Neural progenitor cell (in vitro differentiated cells): ENCODE measurements at regions not wholly inside any gene's neighbourhood (a gene's known extent, or its start where the extent isn't known, plus 50 kb on each side); places are given as distances from the start of the nearest gene placed in this dataset.
"Not testable (repeated sequence)": the region's sequence is repeated elsewhere in the genome, so short reads cannot be mapped to it uniquely, and the experiment has no call there.

Source experiments
- DNase-seq: peaks from one replicate; pipeline ENCODE4 v3.0.0-alpha.2; 2016; ENCODE audit warnings: low spot score
- H2AFZ ChIP-seq: fragments of 200-600 bp; sonication (generic); replicated peaks from 2 replicates; pipeline ENCODE4 v1.6.1; 2016; ENCODE audit warnings: antibody characterized with exemption
- H3F3A ChIP-seq: fragments of 200-600 bp; sonication (generic); 2 replicates; pipeline ENCODE4 v1.6.1; 2016; ENCODE audit warnings: antibody characterized with exemption, low read depth
- H3K27ac ChIP-seq: fragments of 200-600 bp; sonication (generic); 2 replicates; pipeline ENCODE4 v1.5.1; 2016; ENCODE audit warnings: mild to moderate bottlenecking
- H3K27me3 ChIP-seq: fragments of 200-600 bp; sonication (generic); 2 replicates; pipeline ENCODE4 v1.6.1; 2016; ENCODE audit warnings: mild to moderate bottlenecking, moderate library complexity
- H3K36me3 ChIP-seq: fragments of 200-600 bp; sonication (generic); 2 replicates; pipeline ENCODE4 v1.5.1; 2016
- H3K4me1 ChIP-seq: fragments of 200-600 bp; sonication (generic); 2 replicates; pipeline ENCODE4 v1.6.1; 2016; ENCODE audit warnings: mixed run types
- H3K4me2 ChIP-seq: fragments of 200-600 bp; sonication (generic); 2 replicates; pipeline ENCODE4 v1.6.1; 2016
- H3K4me3 ChIP-seq: fragments of 200-600 bp; sonication (generic); 2 replicates; pipeline ENCODE4 v1.5.1; 2016
- H3K79me2 ChIP-seq: fragments of 200-600 bp; sonication (generic); 2 replicates; pipeline ENCODE4 v1.6.1; 2016; ENCODE audit warnings: low read depth
- H3K9ac ChIP-seq: fragments of 200-600 bp; sonication (generic); 2 replicates; pipeline ENCODE4 v1.6.1; 2016
- H3K9me3 ChIP-seq: fragments of 200-600 bp; sonication (generic); 2 replicates; pipeline ENCODE4 v1.5.1; 2016; ENCODE audit warnings: low read depth
- H4K20me1 ChIP-seq: fragments of 200-600 bp; sonication (generic); 2 replicates; pipeline ENCODE4 v1.6.1; 2016; ENCODE audit warnings: low read depth
- H3K27ac Mint-ChIP-seq: 3 replicates; pipeline ENCODE4 v1.8.0; 2021; ENCODE audit warnings: mixed read lengths
- H3K27me3 Mint-ChIP-seq: 2 replicates; pipeline ENCODE4 v1.8.0; 2022; ENCODE audit warnings: low read depth, mild to moderate bottlenecking, inconsistent platforms, moderate library complexity, mixed read lengths; ENCODE audit not compliant: insufficient read depth
- H3K36me3 Mint-ChIP-seq: 3 replicates; pipeline ENCODE4 v1.8.0; 2021; ENCODE audit warnings: mixed read lengths
- H3K4me1 Mint-ChIP-seq: 3 replicates; pipeline ENCODE4 v1.8.0; 2021; ENCODE audit warnings: mixed read lengths
- H3K4me3 Mint-ChIP-seq: 3 replicates; pipeline ENCODE4 v1.8.0; 2021; ENCODE audit warnings: mild to moderate bottlenecking, moderate library complexity, mixed read lengths
- H3K9me3 Mint-ChIP-seq: 3 replicates; pipeline ENCODE4 v1.8.0; 2020; ENCODE audit warnings: mixed read lengths
- CTCF ChIP-seq: fragments of 200-600 bp; sonication (generic); IDR thresholded peaks from 2 replicates; pipeline ENCODE4 v1.5.1; 2017; ENCODE audit warnings: antibody characterized with exemption, mild to moderate bottlenecking
- EZH2 ChIP-seq: fragments of 200-600 bp; sonication (generic); IDR thresholded peaks from 2 replicates; pipeline ENCODE4 v1.6.1; 2017; ENCODE audit warnings: antibody characterized with exemption, mild to moderate bottlenecking, moderate library complexity
- EZH2phosphoT487 ChIP-seq: fragments of 200-600 bp; sonication (generic); IDR thresholded peaks from 2 replicates; pipeline ENCODE4 v1.6.1; 2017; ENCODE audit warnings: antibody characterized with exemption

DNA sequence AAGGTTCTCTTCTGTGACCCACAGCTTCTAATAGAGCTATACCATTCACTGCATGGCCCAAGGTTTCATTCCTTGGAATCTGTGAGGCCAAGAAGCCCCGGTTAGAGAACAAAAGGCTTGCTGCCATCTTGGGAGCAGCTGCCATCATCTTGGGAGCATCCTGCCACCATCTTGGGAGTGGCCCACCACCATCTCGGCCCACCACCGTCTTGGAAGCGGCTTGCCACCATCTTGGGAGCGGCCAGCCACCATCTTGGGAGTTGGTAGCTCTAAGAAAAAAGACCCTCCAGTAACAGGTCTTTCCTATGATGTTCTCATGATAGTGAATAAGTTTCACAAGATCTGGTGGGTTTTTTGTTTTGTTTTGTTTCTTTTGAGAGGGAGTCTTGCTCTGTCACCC lies 703.9 kb upstream of the ANO3 start:
- H4K20me1 ChIP-seq: no peaks in the 10 kb centered on the region
- Mint-ChIP-seq H3K27ac (no peak overlapping the region), H3K9me3 (no peaks in the 10 kb centered on the region), H3K36me3 (no peaks in the 10 kb centered on the region), H3K4me1 (no peaks in the 10 kb centered on the region), H3K4me3 (no peak overlapping the region), H3K27me3 (no peaks in the 10 kb centered on the region)
- H3K36me3 ChIP-seq: no peaks in the 10 kb centered on the region
- no peaks in the 10 kb centered on the region for H3K9me3 ChIP-seq
- TF ChIP-seq EZH2 (no peak), CTCF (no peak), EZH2phosphoT487 (no peak)
- H3K79me2 ChIP-seq: no peaks in the 10 kb centered on the region
- no peak overlapping the region for H2AFZ ChIP-seq
- H3K27me3 ChIP-seq: no peaks in the 10 kb centered on the region
- DNase-seq: no peak
- H3K4me1 ChIP-seq: no peaks in the 10 kb centered on the region
- no peak overlapping the region for H3K4me3 ChIP-seq
- no peak overlapping the region for H3K9ac ChIP-seq
- no peaks in the 10 kb centered on the region for H3F3A ChIP-seq
- no peak overlapping the region for H3K4me2 ChIP-seq
- no peak overlapping the region for H3K27ac ChIP-seq

DNA sequence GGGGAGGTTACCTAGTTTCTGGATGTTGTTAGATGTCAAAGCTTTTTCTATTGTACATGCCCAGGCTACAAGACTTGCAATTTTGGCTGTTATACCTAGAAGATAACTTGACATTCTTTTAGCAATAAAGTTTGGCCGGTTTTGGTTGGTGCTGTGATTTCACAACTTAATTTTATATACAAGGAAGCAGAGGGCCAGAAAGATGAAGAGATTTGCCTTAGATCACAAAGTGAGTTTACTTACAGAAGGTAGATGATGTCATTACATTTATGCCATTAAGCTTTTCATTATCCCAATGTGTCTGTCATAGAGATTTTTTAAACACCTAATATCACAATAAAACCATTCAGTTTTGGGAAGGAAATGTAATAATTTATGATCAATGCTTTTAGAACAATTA lies 698.7 kb upstream of the ANO3 start:
- Histone ChIP-seq H3F3A (no peaks in the 10 kb centered on the region), H3K36me3 (no peaks in the 10 kb centered on the region), H4K20me1 (no peaks in the 10 kb centered on the region), H3K79me2 (no peaks in the 10 kb centered on the region), H3K27ac (no peak overlapping the region), H3K4me3 (no peak overlapping the region), H3K4me1 (no peaks in the 10 kb centered on the region), H3K9me3 (no peaks in the 10 kb centered on the region), H3K4me2 (no peak overlapping the region), H2AFZ (no peak overlapping the region), H3K9ac (no peak overlapping the region), H3K27me3 (no peaks in the 10 kb centered on the region)
- Mint-ChIP-seq H3K27ac (no peak overlapping the region), H3K27me3 (no peaks in the 10 kb centered on the region), H3K4me1 (no peaks in the 10 kb centered on the region), H3K9me3 (no peaks in the 10 kb centered on the region), H3K36me3 (no peaks in the 10 kb centered on the region), H3K4me3 (no peak overlapping the region)
- no peak for TF ChIP-seq EZH2
- TF ChIP-seq EZH2phosphoT487: no peak
- no peak for TF ChIP-seq CTCF
- no peak for DNase-seq

- H3K4me2 ChIP-seq, H3K9ac ChIP-seq, H4K20me1 ChIP-seq, H3K27me3 Mint-ChIP-seq, H3K9me3 ChIP-seq, H3K36me3 Mint-ChIP-seq, H3K79me2 ChIP-seq, H3K36me3 ChIP-seq, H3K4me1 ChIP-seq, H3K27ac Mint-ChIP-seq, H3K4me3 Mint-ChIP-seq, DNase-seq, H3K9me3 Mint-ChIP-seq, H3K27ac ChIP-seq, H3K4me3 ChIP-seq, H3K4me1 Mint-ChIP-seq, H2AFZ ChIP-seq, H3K27me3 ChIP-seq: not testable (repeated sequence)
- H3F3A ChIP-seq: peaks cover 19% of the 10 kb centered on the region
Observed at GRCh38 chr11:25649220-25649619, 682.7 kb upstream of the ANO3 start.

DNA sequence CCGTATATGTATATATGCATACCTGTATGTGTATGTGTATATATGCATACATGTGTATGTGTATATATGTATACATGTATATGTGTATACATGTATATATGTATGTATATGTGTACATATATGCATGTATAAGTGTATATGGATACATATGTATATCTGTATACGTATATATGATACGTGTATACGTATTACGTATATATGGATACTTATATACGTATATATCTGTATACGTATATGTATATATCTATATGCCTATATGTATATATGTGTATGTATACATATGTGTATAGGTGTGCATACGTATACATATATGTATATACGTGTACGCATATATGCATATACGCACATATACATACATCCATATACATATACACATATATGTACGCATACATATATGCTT lies 681.6 kb upstream of the ANO3 start:
- no peaks in the 10 kb centered on the region for H3K27me3 ChIP-seq
- H3K36me3 ChIP-seq: no peaks in the 10 kb centered on the region
- H3F3A ChIP-seq: peaks cover 19% of the 10 kb centered on the region
- Mint-ChIP-seq H3K36me3 (no peaks in the 10 kb centered on the region), H3K27me3 (peaks cover 2% of the 10 kb centered on the region), H3K9me3 (peaks cover 2% of the 10 kb centered on the region), H3K27ac (no peak overlapping the region), H3K4me1 (peaks cover 3% of the 10 kb centered on the region), H3K4me3 (no peak overlapping the region)
- no peaks in the 10 kb centered on the region for H3K4me1 ChIP-seq
- no peak overlapping the region for H3K4me3 ChIP-seq
- DNase-seq: no peak
- no peak overlapping the region for H3K9ac ChIP-seq
- H3K4me2 ChIP-seq: no peak overlapping the region
- no peaks in the 10 kb centered on the region for H3K79me2 ChIP-seq
- H4K20me1 ChIP-seq: no peaks in the 10 kb centered on the region
- H3K9me3 ChIP-seq: no peaks in the 10 kb centered on the region
- H2AFZ ChIP-seq: no peak overlapping the region
- TF ChIP-seq EZH2phosphoT487 (no peak), EZH2 (no peak), CTCF (no peak)
- no peak overlapping the region for H3K27ac ChIP-seq
